HepG2 (cell line): ENCODE measurements at regions not wholly inside any gene's neighbourhood (a gene's known extent, or its start where the extent isn't known, plus 50 kb on each side); places are given as distances from the start of the nearest gene placed in this dataset.
A peak's percentile ranks its signal among the peaks of the same experiment; 100 is the strongest.

ENCODE experiments used
- ATF1 ChIP-seq: IDR thresholded peaks from 2 replicates; pipeline ENCODE4 v1.6.1; 2016; ENCODE audit warnings: mild to moderate bottlenecking, control low read depth
- EHMT2 ChIP-seq: fragments of 200-600 bp; sonication (generic); IDR thresholded peaks from 2 replicates; pipeline ENCODE4 v1.7.0; 2017; ENCODE audit warnings: antibody characterized with exemption, low read depth, low read length, borderline replicate concordance
- FOSL1 ChIP-seq: sonication (generic); formaldehyde crosslinking; IDR thresholded peaks from 2 replicates; pipeline ENCODE4 v1.9.0; 2021; ENCODE audit warnings: missing genetic modification reagents, borderline replicate concordance
- FOXA1 ChIP-seq, 2 experiments: fragments of 450-650 bp in 1 of 2; sonication (generic) in 1 of 2; formaldehyde crosslinking in 1 of 2; IDR thresholded peaks; 2 replicates each; pipeline versions ENCODE4 v1.4.0 to v1.6.1; 2016 to 2020; ENCODE audit warnings: missing genetic modification reagents in 1 of 2
- HNF4G ChIP-seq, 2 experiments: sonication (generic) in 1 of 2; formaldehyde crosslinking in 1 of 2; IDR thresholded peaks; 2 replicates each; pipeline versions ENCODE4 v1.4.0 to v1.6.1; 2011 to 2020; ENCODE audit warnings: borderline replicate concordance in 2 of 2, low read depth in 2 of 2, mild to moderate bottlenecking in 2 of 2, low read length in 1 of 2, missing genetic modification reagents in 1 of 2, moderate library complexity in 1 of 2
- KDM6A ChIP-seq: IDR thresholded peaks from 2 replicates; pipeline ENCODE4 v1.6.1; 2016; ENCODE audit warnings: low read depth
- MAFK ChIP-seq, 2 experiments: IDR thresholded peaks in 1 of 2; conservative IDR thresholded peaks in 1 of 2; 2 replicates each; pipeline ENCODE4 v1.6.1; 2011; ENCODE audit warnings: improper control_type of control experiment in 2 of 2, low read length in 2 of 2
- RCOR2 ChIP-seq: IDR thresholded peaks from 2 replicates; pipeline ENCODE4 v1.6.1; 2016; ENCODE audit warnings: missing biosample characterization, missing genetic modification reagents
- SAP130 ChIP-seq: IDR thresholded peaks from 2 replicates; pipeline ENCODE4 v1.6.1; 2016; ENCODE audit warnings: low read depth
- SMAD9 ChIP-seq: sonication (generic); formaldehyde crosslinking; IDR thresholded peaks from 2 replicates; pipeline ENCODE4 v1.5.1; 2020; ENCODE audit warnings: mild to moderate bottlenecking, missing genetic modification reagents
- SOX6 ChIP-seq, 2 experiments: fragments of 450-650 bp in 1 of 2; sonication (generic) in 1 of 2; formaldehyde crosslinking in 1 of 2; IDR thresholded peaks; 2 replicates each; pipeline versions ENCODE4 v1.4.0 to v1.6.1; 2017 to 2020; ENCODE audit warnings: antibody characterized with exemption in 1 of 2, mild to moderate bottlenecking in 1 of 2, missing genetic modification reagents in 1 of 2
- TOE1 ChIP-seq: sonication (generic); formaldehyde crosslinking; IDR thresholded peaks from 2 replicates; pipeline ENCODE4 v1.4.0; 2020; ENCODE audit warnings: mild to moderate bottlenecking, missing genetic modification reagents
- ZKSCAN8 ChIP-seq: IDR thresholded peaks from 2 replicates; pipeline ENCODE4 v1.6.1; 2016; ENCODE audit warnings: borderline replicate concordance, missing genetic modification reagents, missing compliant biosample characterization
- ZNF264 ChIP-seq: sonication (generic); formaldehyde crosslinking; IDR thresholded peaks from 2 replicates; pipeline ENCODE4 v1.4.0; 2020; ENCODE audit warnings: missing genetic modification reagents
- ZNF761 ChIP-seq: sonication (generic); formaldehyde crosslinking; conservative IDR thresholded peaks from 2 replicates; pipeline ENCODE4 v1.4.0; 2020; ENCODE audit warnings: mild to moderate bottlenecking, missing genetic modification reagents
- TF ChIP-seq, protein P1 (sequence below): conservative IDR thresholded peaks from 2 replicates; pipeline ENCODE4 v1.6.1; 2018; ENCODE audit warnings: missing genetic modification reagents
- TF ChIP-seq, protein P2 (sequence below): sonication (generic); formaldehyde crosslinking; IDR thresholded peaks from 2 replicates; pipeline ENCODE4 v1.5.1; 2020; ENCODE audit warnings: missing genetic modification reagents, mild to moderate bottlenecking, borderline replicate concordance
- TF ChIP-seq, protein P3 (sequence below): sonication (generic); formaldehyde crosslinking; IDR thresholded peaks from 2 replicates; pipeline ENCODE4 v1.4.0; 2020; ENCODE audit warnings: missing genetic modification reagents, borderline replicate concordance
- TF ChIP-seq, protein P4 (sequence below): sonication (generic); formaldehyde crosslinking; IDR thresholded peaks from 2 replicates; pipeline ENCODE4 v1.4.0; 2020; ENCODE audit warnings: missing genetic modification reagents, low read depth, mild to moderate bottlenecking, borderline replicate concordance

DNA sequence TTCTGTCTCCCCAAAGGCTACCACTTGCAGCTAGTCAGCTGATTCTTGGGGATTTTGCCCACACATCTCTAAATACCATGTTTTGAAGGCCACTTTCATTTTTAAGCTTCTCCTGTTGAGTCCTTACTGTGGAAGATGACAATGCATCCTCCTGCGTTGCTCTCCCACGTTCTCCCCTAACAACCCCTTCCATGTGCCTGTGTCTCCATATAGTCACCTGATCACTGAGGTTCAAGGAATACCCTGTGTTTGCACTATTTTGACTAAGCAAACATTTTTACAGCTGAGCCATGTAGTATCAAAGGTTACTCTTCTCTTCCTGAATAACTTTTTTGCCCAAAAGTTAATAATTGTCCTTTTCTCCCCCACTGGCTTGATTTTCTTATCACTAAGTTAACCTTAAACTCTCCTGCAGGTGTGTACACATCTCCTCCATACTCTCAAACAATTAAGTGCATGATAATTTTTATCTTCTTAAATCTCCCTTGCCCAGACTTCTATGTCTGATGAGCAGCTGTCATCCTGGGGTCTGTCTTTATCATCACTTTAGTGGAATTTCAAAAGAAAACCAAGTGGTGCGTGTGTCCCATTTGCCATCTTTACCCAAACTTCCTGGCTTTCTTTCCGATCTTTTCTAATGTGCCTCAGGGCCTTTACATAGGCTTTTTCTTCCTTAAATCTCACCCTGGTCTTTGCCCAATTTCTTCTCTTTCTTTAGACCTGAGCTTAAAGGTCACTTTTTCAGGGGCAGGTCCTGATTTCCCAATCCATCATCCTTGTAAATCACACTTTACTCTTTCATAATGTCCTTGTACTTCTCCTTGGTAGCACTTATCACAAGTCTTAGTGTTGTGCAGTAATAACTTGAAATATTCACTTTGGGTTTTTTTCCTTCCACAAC lies 85.2 kb upstream of the SPATS2L start (continued):
- TF ChIP-seq, protein P1, sequence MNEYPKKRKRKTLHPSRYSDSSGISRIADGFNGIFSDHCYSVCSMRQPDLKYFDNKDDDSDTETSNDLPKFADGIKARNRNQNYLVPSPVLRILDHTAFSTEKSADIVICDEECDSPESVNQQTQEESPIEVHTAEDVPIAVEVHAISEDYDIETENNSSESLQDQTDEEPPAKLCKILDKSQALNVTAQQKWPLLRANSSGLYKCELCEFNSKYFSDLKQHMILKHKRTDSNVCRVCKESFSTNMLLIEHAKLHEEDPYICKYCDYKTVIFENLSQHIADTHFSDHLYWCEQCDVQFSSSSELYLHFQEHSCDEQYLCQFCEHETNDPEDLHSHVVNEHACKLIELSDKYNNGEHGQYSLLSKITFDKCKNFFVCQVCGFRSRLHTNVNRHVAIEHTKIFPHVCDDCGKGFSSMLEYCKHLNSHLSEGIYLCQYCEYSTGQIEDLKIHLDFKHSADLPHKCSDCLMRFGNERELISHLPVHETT (CRISPR knock-in tag), result 0 out of 2 replicates have a peak, but pooled peaks have one; percentile 40
- TF ChIP-seq, protein P2, sequence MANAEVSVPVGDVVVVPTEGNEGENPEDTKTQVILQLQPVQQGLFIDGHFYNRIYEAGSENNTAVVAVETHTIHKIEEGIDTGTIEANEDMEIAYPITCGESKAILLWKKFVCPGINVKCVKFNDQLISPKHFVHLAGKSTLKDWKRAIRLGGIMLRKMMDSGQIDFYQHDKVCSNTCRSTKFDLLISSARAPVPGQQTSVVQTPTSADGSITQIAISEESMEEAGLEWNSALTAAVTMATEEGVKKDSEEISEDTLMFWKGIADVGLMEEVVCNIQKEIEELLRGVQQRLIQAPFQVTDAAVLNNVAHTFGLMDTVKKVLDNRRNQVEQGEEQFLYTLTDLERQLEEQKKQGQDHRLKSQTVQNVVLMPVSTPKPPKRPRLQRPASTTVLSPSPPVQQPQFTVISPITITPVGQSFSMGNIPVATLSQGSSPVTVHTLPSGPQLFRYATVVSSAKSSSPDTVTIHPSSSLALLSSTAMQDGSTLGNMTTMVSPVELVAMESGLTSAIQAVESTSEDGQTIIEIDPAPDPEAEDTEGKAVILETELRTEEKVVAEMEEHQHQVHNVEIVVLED (CRISPR knock-in tag), result peak; percentile 48; the same call in 1 of the 2 replicates
- TF ChIP-seq FOXA1 (IDR thresholded peaks at IDR 0.05), result peak; percentile 85
- TF ChIP-seq FOXA1 (CRISPR knock-in tag; IDR thresholded peaks at IDR 0.05), result peak; percentile 94
- TF ChIP-seq, protein P3, sequence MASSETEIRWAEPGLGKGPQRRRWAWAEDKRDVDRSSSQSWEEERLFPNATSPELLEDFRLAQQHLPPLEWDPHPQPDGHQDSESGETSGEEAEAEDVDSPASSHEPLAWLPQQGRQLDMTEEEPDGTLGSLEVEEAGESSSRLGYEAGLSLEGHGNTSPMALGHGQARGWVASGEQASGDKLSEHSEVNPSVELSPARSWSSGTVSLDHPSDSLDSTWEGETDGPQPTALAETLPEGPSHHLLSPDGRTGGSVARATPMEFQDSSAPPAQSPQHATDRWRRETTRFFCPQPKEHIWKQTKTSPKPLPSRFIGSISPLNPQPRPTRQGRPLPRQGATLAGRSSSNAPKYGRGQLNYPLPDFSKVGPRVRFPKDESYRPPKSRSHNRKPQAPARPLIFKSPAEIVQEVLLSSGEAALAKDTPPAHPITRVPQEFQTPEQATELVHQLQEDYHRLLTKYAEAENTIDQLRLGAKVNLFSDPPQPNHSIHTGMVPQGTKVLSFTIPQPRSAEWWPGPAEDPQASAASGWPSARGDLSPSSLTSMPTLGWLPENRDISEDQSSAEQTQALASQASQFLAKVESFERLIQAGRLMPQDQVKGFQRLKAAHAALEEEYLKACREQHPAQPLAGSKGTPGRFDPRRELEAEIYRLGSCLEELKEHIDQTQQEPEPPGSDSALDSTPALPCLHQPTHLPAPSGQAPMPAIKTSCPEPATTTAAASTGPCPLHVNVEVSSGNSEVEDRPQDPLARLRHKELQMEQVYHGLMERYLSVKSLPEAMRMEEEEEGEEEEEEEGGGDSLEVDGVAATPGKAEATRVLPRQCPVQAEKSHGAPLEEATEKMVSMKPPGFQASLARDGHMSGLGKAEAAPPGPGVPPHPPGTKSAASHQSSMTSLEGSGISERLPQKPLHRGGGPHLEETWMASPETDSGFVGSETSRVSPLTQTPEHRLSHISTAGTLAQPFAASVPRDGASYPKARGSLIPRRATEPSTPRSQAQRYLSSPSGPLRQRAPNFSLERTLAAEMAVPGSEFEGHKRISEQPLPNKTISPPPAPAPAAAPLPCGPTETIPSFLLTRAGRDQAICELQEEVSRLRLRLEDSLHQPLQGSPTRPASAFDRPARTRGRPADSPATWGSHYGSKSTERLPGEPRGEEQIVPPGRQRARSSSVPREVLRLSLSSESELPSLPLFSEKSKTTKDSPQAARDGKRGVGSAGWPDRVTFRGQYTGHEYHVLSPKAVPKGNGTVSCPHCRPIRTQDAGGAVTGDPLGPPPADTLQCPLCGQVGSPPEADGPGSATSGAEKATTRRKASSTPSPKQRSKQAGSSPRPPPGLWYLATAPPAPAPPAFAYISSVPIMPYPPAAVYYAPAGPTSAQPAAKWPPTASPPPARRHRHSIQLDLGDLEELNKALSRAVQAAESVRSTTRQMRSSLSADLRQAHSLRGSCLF, result no peak
- TF ChIP-seq FOSL1 (CRISPR knock-in tag), result no peak
- TF ChIP-seq ZNF761 (CRISPR knock-in tag), result peak; percentile 70; the same call in 1 of the 2 replicates
- peak; percentile 43; the same call in 1 of the 2 replicates for TF ChIP-seq ZNF264
- TF ChIP-seq SMAD9, result no peak
- peak; percentile 98 for TF ChIP-seq SAP130
- peak; percentile 69; the same call in 1 of the 2 replicates for TF ChIP-seq ZKSCAN8 (CRISPR knock-in tag)
- TF ChIP-seq EHMT2, result peak; percentile 97
- TF ChIP-seq KDM6A (CRISPR knock-in tag), result peak; percentile 87
- TF ChIP-seq HNF4G (IDR thresholded peaks at IDR 0.05; ENCODE audit: borderline replicate concordance, low read depth, low read length), result peak; percentile 98
- peak; percentile 64; the same call in 1 of the 2 replicates for TF ChIP-seq HNF4G (CRISPR knock-in tag; IDR thresholded peaks at IDR 0.05; ENCODE audit: borderline replicate concordance, low read depth)
- peak; percentile 84 for TF ChIP-seq ATF1
- TF ChIP-seq TOE1 (CRISPR knock-in tag), result peak; percentile 79; the same call in 1 of the 2 replicates
- TF ChIP-seq, protein P4, sequence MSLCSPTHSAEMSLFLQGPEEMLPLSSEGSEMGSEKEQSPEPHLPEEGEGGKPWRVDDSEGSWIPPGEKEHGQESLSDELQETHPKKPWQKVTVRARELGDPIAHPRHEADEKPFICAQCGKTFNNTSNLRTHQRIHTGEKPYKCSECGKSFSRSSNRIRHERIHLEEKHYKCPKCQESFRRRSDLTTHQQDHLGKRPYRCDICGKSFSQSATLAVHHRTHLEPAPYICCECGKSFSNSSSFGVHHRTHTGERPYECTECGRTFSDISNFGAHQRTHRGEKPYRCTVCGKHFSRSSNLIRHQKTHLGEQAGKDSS (CRISPR knock-in tag), result peak; percentile 63; the same call in 1 of the 2 replicates
- peak; percentile 84 to 91 for TF ChIP-seq MAFK (conservative IDR thresholded peaks at IDR 0.05 in 1 of 2, IDR thresholded peaks at IDR 0.05 in 1 of 2; ENCODE audit: low read length in 2 of 2)
- TF ChIP-seq RCOR2 (CRISPR knock-in tag), result peak; percentile 92
- no peak for TF ChIP-seq SOX6 (IDR thresholded peaks at IDR 0.05)
- peak; percentile 95 for TF ChIP-seq SOX6 (CRISPR knock-in tag; IDR thresholded peaks at IDR 0.05)
